ENCODE measurements at regions not wholly inside any gene's neighbourhood (a gene's known extent, or its start where the extent isn't known, plus 50 kb on each side); places are given as distances from the start of the nearest gene placed in this dataset.

DNA sequence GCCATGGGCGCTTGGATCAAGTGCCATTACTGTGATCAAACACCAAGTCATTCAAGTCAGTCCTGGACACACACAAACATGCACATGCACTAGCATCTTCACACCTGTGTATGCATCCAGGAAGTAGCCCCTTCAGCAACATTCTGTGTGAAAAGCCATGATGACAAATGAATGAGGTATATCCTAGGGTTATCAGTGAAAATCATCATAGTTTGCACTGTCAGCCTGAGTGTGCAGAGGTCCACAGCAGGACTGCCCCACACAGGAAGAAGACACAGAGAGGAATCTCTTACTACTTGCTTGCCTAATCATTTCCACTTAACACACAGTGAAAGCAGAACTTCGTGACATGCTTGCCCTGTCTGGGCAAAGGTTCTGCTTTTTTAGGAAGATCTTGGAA, 184.0 kb upstream of the ADO start:
- no peak for TF ChIP-seq TAF1 (IDR thresholded peaks at IDR 0.05; ENCODE audit: borderline replicate concordance, low read depth, low read length)
- TF ChIP-seq POLR2AphosphoS5 (IDR thresholded peaks at IDR 0.05; ENCODE audit: low read depth, low read length): no peak
- no peak for TF ChIP-seq POLR2A (IDR thresholded peaks at IDR 0.05; ENCODE audit: low read depth, low read length)
